Hypothalamus (tissue), 51 donors: ENCODE measurements at regions not wholly inside any gene's neighbourhood (a gene's known extent, or its start where the extent isn't known, plus 50 kb on each side); places are given as distances from the start of the nearest gene placed in this dataset.

Experiments used
- DNase-seq, 51 donors: peaks; one replicate each; lab custom pipeline; 2025; lab: John Stamatoyannopoulos, UW

DNA sequence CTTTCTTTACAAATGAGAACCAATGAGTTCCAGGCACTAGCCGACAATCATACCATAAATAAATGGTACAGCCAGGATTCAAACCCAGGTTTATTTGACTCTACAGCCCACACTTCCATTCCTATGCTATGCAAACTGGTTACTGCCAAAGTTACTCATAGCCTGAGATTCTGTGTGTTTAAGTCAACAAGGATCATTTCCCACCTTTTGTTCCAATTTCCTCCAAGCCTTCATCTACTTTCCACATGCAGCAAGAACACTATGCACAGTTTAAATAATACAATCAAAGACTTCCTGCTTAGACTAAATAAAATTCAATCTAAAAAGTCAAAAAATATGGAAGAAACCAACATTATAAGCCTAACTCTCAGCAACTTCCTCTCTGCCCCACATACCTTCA lies 59.2 kb upstream of the KLF12 start:
- DNase-seq = no peak

DNA sequence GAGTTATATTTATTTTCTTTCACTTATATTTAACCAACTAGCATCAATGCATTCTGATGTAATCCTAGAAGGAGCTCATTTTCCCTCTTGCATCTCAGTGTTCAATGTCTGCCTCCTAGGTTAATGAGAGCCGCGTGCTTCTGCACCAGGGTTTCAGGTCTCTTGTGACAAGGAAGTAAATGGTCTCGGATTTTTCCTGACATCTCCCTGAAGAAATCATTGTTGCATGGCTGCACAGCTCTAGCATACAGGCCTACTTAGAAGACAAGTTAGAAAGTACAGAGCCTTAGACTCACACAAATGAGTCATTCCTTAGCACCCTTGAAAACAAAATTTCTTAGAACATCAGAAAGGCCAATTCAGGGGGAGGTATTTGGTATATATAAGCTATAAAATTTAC lies 57.2 kb upstream of the KLF12 start:
- DNase-seq = no peak

DNA sequence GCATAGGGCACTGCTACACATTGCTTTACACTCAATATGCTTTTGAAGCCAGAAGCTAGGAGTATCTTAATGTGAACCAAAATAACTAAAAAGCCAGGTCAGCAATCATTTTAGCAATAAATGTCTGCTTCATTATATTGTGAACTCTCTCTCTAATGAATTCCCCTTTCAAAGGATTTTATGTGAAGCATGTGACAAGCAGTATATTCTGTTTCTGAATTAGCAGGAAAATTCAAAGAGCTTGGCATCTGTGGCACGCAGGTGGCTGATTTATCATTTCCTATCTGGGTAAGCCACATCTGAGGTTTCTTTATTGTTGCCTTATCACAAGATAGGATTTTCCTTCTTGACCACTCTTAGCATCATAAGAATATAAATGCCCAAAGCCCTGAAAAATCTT lies 56.8 kb upstream of the KLF12 start:
- no peak for DNase-seq

DNA sequence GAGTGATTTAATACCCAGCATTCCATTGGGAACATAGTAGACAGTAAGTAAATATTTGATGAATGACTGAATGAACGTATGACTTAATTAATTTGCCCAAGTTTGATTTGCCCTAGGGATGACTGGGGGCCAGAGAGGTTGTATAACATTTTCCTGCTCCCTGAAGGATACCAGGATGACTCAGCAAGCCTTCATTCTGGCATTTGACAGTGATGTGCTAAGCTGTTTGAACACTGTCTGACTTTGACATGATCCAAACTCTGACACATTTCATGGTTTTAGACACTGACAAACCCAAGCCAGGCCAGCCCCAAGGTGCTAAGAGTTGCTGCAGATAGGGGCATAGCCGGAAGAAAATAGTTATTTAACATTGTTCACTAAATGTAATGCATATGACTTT lies 53.4 kb upstream of the KLF12 start:
- DNase-seq = no peak

DNA sequence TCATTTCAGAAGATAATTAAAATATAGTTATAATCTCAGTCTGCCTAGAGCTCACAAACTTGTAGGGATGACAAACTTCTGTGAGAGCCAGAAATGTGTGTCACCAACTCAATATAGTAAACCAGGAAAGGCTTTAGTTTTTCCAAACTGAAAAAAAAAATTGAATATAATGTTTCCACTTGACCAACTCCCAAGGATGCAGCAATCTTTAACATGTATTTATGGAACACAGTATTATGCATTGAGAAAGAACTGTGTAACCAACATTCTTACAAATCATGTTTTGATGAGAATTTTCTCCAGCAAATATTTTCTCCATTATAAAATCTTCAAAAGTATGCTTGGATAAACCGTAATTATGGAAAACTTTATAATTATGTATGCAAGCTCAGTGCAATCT lies 50.1 kb upstream of the KLF12 start:
- DNase-seq = no peak
